Fibroblast of skin of right biceps (primary cell): ENCODE measurements at regions not wholly inside any gene's neighbourhood (a gene's known extent, or its start where the extent isn't known, plus 50 kb on each side); places are given as distances from the start of the nearest gene placed in this dataset.
A peak's percentile ranks its signal among the peaks of the same experiment; 100 is the strongest.
"Not testable (repeated sequence)": the region's sequence is repeated elsewhere in the genome, so short reads cannot be mapped to it uniquely, and the experiment has no call there.

ENCODE experiments used
- DNase-seq: peaks from one replicate; pipeline ENCODE4 v3.0.0-alpha.2; 2013

DNA sequence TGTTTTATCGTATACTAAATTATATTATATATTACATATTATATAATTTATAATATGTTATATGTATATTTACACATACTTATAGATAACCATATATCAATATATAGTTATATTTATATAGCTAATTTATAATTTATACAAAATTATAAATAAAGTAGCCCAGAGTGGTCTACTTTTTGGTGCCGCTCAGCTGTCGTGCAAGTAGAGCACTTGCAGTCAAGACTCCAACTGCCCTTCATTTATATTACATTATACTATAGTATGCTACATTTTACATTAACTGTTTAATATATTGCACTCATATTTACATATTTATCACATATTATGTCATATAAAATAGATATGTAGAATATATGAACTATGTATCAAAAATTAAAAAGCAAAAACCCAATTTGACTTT is 1124.7 kb upstream of the MIR17HG start:
- no peak for DNase-seq

DNA sequence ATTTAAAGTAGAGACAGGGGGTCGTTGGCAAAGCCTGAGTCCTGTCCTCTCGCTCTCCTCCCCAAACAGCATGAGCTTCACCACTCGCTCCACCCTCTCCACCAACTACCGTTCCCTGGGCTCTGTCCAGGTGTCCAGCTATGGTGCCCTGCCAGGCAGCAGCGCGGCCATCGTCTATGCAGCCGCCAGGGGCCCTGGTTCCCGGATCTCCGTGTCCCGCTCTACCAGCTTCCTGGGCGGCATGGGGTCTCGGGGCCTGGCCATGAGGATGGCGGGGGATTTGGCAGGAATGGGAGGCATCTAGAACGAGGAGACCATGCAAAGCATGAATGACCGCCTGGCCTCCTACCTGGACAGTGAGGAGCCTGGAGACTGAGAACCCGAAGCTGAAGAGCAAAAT is 1117.2 kb upstream of the MIR17HG start:
- DNase-seq = no peak

GRCh38 chr13:90232291-90232690 is 1115.2 kb upstream of the MIR17HG start:
- DNase-seq = no peak

GRCh38 chr13:90233933-90234672 is 1113.4 kb upstream of the MIR17HG start:
- no peak for DNase-seq

DNA sequence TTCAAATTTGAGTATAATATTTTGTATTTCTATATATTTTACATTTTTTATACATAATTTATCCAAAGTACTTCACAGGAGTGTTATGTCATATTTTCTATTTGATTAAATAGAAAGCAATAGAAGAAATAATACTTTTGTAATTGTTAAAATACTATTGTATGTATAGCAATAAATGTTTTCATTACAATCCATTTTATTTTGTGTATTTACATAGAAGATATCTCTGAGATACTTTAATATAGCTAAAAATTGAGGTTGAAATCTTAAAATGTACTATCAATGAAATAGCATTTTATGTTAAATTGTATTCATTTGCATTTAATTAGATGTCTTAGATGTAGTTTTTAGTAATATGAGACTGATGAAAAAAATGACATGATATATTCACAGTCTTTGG is 1109.6 kb upstream of the MIR17HG start:
- no peak for DNase-seq

DNA sequence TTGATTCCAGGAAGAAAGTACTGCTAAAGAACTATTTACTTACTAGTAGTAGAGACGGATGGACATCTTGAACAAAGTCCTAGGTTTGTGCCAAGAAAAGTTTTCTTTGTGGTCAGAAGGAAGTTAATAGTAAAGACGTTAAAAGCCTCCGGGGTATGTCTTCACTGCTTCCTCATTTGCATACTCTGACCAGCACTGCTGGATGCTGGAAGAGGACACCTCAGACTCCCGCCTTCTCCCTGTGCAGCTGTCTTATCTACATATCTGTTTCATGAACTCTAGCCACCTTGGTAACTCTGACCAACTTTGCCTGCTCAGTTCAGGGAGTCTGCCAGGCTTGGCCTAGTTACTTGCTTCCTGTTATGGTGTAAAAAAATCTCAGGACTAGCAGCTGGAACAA is 1109.1 kb upstream of the MIR17HG start:
- DNase-seq = no peak

GRCh38 chr13:90239130-90239529 is 1108.4 kb upstream of the MIR17HG start:
- no peak for DNase-seq

DNA sequence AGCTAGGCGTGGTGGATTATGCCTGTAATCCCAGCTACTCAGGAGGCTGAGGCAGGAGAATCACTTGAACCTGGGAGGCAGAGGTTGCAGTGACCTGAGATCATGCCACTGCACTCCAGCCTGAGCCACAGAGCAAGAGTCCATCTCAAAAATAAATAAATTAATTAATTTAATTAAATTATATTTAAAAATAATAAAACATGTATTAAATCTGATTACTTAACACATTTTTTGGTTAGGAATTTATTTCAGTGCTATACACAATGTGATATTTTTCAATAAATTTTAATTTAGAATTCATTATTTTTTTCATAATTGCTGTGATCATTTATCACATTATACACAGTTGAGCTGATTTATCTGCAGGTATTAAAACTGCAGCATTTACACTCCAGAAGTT is 1101.5 kb upstream of the MIR17HG start:
- DNase-seq = no peak

- DNase-seq = no peak
These were observed 1100.7 kb upstream of the MIR17HG start for GRCh38 chr13:90246687-90247345.

DNA sequence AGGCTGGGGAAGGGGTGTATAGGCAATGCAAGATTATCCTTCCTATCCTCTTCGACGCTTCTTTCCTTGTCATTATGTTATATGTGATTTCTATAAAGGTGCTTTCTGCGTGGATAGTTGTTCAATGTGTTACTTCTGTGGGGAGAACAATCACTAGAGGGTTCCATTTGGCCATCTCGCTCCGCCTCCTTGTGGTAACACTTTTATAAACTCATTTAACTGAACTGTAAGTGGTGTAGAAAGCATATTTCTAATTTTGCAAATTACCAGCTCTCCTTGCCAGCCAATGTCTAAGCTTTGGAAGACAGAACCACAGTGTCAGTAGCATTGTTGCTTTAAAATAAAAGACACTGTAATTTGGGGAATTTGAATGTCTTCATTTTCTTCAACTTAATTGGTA is 1093.7 kb upstream of the MIR17HG start:
- no peak for DNase-seq

DNA sequence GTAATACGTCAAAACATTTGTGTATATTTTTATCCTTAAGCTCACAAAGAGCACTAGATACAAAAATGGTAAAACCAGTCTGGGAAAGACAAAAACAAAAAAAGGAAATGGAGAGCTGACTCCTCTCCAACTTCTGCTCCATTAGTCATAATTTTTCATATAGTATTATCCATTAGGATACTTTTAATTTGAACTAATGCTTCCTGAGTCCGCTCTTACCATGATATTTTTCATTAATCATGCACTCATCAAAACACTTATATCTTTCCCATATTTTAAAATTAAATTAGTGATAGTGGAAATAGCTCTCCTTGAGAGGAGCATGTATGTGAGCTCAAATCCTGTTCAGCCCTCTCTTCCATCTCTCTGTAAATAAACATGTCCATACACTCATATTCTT is 1093.0 kb upstream of the MIR17HG start:
- DNase-seq = no peak

DNA sequence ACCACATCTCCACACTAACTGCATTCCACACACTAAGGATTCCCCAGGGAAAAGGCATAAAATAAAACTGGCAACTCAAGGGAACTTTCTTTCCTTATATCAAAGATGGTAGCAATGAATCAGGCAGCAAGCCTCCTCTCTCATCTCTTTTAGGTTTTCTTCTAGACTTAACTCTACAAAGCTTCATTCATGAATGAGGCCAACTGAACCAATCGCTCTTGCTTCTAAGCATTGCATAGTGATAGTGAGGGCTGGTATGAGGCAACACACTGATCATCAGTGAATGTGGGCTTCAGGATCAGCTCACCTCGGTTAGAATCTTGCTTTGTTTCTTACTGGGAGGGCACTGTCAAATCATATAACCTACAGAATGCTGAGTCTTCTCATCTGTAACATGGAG is 1090.7 kb upstream of the MIR17HG start:
- no peak for DNase-seq

- DNase-seq = no peak
These were observed 1089.4 kb upstream of the MIR17HG start for GRCh38 chr13:90258129-90258528.

GRCh38 chr13:90261343-90261742 is 1086.1 kb upstream of the MIR17HG start:
- DNase-seq = no peak

- DNase-seq = peak; percentile 33
These were observed 1077.3 kb upstream of the MIR17HG start for GRCh38 chr13:90270226-90270625.

- DNase-seq = peak; percentile 66
These were observed 1075.1 kb upstream of the MIR17HG start for GRCh38 chr13:90272356-90272755.

- DNase-seq = no peak
These were observed 1071.3 kb upstream of the MIR17HG start for GRCh38 chr13:90276216-90276615.

- DNase-seq = not testable (repeated sequence)
These were observed 1069.3 kb upstream of the MIR17HG start for GRCh38 chr13:90278231-90278630.

- no peak for DNase-seq
These were observed 1065.8 kb upstream of the MIR17HG start for GRCh38 chr13:90281709-90282108.

DNA sequence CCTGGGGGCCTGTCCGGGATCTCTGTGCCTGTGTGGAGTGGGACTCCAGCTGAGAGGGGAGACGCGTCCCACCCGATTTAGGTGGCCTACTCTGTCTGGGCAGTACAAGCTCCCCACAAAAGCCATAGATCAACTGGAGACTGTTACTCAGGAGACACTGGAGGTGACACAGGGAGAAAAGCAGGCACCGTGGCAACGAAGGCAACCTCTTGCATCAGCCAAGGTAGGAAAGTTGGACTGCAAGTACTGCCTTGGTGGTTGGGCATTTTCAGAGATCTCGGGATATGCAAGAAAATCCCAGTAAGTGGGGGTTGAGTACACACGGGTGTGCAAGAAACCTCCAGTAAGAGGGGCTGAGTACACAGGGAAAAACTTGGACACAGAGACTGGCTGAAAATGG is 1060.0 kb upstream of the MIR17HG start:
- DNase-seq = no peak

DNA sequence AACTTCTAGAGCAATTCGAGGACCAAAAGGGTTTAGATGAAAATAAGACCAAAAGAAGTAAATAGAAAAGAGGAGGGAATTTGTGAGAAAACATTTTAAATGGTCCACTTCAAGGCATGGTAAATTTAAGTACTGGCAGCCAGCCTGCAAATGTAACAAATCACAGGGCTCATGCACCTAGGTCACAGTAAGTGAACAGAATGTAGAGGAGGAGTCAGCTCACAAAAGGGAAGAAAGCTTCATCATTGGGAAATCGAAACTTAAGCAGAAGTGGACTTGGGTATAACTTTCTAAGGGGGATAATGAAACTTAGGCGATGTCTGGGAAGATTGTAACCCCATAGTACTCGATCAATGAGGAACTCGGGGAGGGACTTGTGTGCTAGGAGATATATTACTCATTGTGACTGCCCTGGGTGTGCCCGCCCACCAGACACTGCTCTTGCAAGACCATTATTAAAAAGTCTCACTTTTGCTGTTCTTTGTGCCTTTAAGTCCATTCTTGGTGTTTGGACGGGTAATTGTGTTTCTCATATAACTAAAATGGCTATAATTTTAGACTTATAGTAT is 1053.6 kb upstream of the MIR17HG start:
- no peak for DNase-seq

- DNase-seq = no peak
These were observed 1048.2 kb upstream of the MIR17HG start for GRCh38 chr13:90299238-90299637.

GRCh38 chr13:90300015-90300414 is 1047.5 kb upstream of the MIR17HG start:
- no peak for DNase-seq

DNA sequence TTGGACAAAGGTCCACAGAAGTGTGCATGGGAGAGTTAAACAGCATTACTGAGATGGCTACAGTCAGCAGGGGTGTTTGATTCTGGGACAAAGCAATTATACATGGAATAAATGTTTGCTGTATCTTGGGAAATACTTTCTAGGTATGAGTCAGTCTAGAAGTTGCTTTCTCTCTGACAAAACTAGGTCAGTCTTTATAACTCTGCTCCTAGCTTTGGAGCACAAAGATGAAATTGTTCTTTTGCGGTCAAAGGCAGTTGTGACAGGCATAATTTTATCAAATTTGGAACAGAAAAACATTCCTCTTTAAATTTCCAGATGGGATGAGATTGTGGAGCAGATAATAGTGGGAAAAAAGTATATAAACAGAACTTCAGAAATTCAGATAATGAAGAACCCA is 1045.4 kb upstream of the MIR17HG start:
- DNase-seq = peak; percentile 22
